AG04450 (cell line): ENCODE measurements at regions not wholly inside any gene's neighbourhood (a gene's known extent, or its start where the extent isn't known, plus 50 kb on each side); places are given as distances from the start of the nearest gene placed in this dataset.

Source experiments
- CTCF ChIA-PET: fragments of 300-600, 350-600 bp; formaldehyde crosslinking; extraction: SDS; loops from one replicate; lab custom pipeline; 2022; ENCODE audit warnings: antibody characterized with exemption, inconsistent platforms; lab: Charles Lee
- POLR2A ChIA-PET: fragments of 350-600 bp; formaldehyde crosslinking; extraction: SDS; loops from one replicate; lab custom pipeline; 2021; ENCODE audit warnings: antibody characterized with exemption, inconsistent platforms; lab: Yijun Ruan, JAX
- DNase-seq: peaks from one replicate; pipeline ENCODE4 v3.0.0-alpha.2; 2011; ENCODE audit warnings: low read depth, low spot score
- H3K27ac ChIP-seq: one replicate; pipeline ENCODE4 v1.5.1; 2012; ENCODE audit warnings: low read depth, low read length, control low read depth
- H3K27me3 ChIP-seq: one replicate; pipeline ENCODE4 v1.6.0; 2012; ENCODE audit warnings: low read length; ENCODE audit not compliant: control insufficient read depth, insufficient read depth
- H3K4me3 ChIP-seq: 2 replicates; pipeline ENCODE4 v1.5.1; 2011; ENCODE audit warnings: mild to moderate bottlenecking, low read depth, low read length, control low read depth
- H3K9me3 ChIP-seq: 2 replicates; pipeline ENCODE4 v1.5.1; 2012; ENCODE audit warnings: low read length; ENCODE audit not compliant: control insufficient read depth, insufficient read depth
- CTCF ChIP-seq: IDR thresholded peaks from 2 replicates; pipeline ENCODE4 v1.5.1; 2011; ENCODE audit warnings: low read depth, low read length, control low read depth, inconsistent platforms

DNA sequence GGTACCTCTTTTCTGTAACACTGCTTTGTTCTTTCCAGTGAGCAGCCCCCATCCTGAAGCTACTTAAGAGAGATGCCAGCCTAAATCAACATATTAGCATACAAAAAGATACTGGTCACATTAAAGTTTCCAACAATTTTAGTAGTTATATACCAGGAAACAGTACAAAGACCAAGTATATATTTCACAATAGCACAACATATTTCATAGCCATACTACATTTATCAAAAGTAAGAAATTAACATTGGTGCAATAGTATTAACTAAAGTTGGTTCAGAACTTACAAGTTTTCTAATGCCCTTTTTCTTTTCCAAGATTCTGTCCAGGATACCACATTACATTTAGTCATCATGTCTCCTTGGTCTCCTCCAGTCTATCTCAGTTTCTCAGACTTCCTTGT, 641.0 kb upstream of the GJE1 start:
- no peaks in the 10 kb centered on the region for H3K27me3 ChIP-seq
- no peak overlapping the region for H3K4me3 ChIP-seq
- ChIA-PET CTCF (no interaction called here), POLR2A (no interaction called here)
- no peak overlapping the region for H3K27ac ChIP-seq
- no peaks in the 10 kb centered on the region for H3K9me3 ChIP-seq
- DNase-seq = no peak
- no peak for TF ChIP-seq CTCF

GRCh38 chr6:141490982-141491381, 641.7 kb upstream of the GJE1 start:
- ChIA-PET CTCF (no interaction called here), POLR2A (no interaction called here)
- TF ChIP-seq CTCF = no peak
- no peak for DNase-seq
- H3K27ac ChIP-seq = no peak overlapping the region
- H3K9me3 ChIP-seq = no peaks in the 10 kb centered on the region
- H3K27me3 ChIP-seq = no peaks in the 10 kb centered on the region
- no peak overlapping the region for H3K4me3 ChIP-seq

DNA sequence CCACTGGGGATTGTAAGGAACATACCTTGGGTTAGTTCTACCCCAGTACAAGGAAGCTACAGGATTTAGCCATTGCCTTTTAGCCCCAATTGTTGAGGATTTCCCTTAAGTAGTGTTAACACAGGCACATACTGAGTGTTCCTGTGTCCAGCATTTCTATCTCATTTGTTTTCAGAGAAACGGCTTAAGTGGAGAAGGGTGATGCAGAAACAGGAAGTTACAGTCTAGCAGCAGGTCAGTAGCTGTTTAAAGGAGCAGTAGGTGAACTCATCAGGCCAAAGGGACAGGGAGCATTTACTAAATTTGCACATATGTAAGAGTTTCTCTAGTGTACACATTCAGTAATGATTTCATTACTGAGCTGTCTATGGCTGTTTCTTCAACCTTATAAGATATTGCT, 644.2 kb upstream of the GJE1 start:
- Histone ChIP-seq H3K9me3 (no peaks in the 10 kb centered on the region), H3K27me3 (no peaks in the 10 kb centered on the region), H3K4me3 (no peak overlapping the region), H3K27ac (no peak overlapping the region)
- POLR2A ChIA-PET = no interaction called here
- CTCF ChIA-PET = no interaction called here
- no peak for DNase-seq
- no peak for TF ChIP-seq CTCF

DNA sequence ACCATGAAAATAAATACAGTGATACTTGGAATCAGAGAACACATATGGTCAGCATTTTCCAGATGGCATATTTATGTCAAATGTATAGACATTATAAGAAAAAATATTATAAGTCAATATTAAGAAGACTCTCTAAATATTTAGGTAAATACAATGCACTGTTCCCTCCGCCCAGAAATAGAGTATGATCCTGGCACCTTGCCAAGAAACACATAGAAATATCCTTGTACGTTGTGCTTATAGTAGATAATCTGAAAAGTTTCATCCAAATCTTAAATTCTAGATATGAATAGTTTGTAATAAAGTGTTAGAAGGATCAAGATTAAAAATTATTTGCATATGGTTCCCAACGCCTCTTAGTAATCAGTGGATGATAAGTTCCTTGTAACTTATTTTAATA, 645.8 kb upstream of the GJE1 start:
- Histone ChIP-seq H3K27ac (no peak overlapping the region), H3K27me3 (no peaks in the 10 kb centered on the region), H3K4me3 (no peak overlapping the region), H3K9me3 (no peaks in the 10 kb centered on the region)
- no peak for DNase-seq
- POLR2A ChIA-PET = no interaction called here
- TF ChIP-seq CTCF = no peak
- CTCF ChIA-PET = no interaction called here

DNA sequence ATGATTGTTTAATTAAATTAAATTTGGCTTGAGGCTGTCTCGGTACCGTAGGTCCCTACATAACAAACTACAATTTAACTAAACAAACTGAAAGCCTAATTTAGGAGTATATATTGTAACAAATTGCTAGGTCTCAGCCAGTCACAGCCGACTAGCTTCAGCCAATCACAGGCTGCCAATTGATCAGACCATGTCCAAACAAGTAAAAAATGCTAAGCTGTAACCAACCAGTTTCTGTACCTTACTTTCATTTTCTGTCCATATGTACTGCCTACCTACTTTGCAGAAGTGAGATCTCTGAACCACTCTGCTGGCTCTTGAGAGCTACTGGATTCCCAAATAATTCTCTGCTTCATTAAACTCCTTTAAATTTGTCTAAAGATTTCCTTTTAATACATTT, 648.0 kb upstream of the GJE1 start:
- ChIA-PET CTCF (interaction anchor here (1.1 kb wide), 1 partner anchor 13 kb away, joined by 3 read pairs; no protein-coding TSS in a partner anchor), POLR2A (no interaction called here)
- no peak for TF ChIP-seq CTCF
- Histone ChIP-seq H3K27me3 (no peaks in the 10 kb centered on the region), H3K9me3 (no peaks in the 10 kb centered on the region), H3K4me3 (no peak overlapping the region), H3K27ac (no peak overlapping the region)
- no peak for DNase-seq
